NCI-H524 treated with DMSO at 0.1 percent for 48 hours (cell line): ENCODE measurements at regions not wholly inside any gene's neighbourhood (a gene's known extent, or its start where the extent isn't known, plus 50 kb on each side); places are given as distances from the start of the nearest gene placed in this dataset.
"Not testable (repeated sequence)": the region's sequence is repeated elsewhere in the genome, so short reads cannot be mapped to it uniquely, and the experiment has no call there.

Source experiments
- DNase-seq: peaks from one replicate; lab custom pipeline; 2025; lab: John Stamatoyannopoulos, UW

DNA sequence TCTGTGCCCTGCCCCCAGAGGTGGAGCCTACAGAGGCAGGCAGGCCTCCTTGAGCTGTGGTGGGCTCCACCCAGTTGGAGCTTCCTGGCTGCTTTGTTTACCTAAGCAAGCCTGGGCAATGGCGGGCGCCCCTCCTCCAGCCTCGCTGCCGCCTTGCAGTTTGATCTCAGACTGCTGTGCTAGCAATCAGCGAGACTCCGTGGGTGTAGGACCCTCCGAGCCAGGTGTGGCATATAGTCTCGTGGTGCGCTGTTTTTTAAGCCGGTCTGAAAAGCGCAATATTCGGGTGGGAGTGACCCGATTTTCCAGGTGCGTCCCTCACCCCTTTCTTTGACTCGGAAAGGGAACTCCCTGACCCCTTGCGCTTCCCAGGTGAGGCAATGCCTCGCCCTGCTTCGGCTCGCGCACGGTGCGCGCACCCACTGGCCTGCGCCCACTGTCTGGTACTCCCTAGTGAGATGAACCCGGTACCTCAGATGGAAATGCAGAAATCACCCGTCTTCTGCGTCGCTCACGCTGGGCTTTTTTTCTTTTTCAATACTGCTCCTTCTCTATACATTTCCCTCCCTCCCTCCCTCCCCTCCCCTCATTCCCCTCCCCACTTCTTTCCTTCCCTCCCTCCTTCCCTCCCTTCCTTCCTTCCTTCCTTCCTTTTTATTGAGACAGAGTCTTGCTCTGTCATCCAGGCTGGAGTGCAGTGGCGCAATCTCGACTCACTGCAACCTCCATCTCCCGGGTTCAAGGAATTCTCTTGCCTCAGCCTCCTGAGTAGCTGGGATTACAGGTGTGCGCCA, 197.1 kb upstream of the TBL1XR1 start:
- DNase-seq: not testable (repeated sequence)

DNA sequence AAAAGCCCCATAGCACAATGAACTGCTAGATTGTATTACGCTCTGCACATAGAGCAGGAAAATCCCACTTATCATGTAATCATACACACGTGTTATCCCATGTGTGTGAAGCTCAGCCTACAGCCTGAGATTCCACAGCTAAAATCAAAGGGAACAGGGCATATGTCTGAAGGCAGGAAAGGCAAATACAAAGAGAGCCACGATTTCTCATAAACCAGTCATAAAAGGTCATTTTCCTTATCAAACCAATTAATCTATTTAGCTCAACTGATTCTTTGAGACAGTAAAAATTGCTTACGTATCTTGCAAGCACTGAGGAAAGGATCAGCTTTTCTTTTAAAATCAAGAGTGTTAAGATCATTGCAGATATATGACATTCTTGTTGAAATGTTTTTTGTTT, 199.5 kb upstream of the TBL1XR1 start:
- no peak for DNase-seq

DNA sequence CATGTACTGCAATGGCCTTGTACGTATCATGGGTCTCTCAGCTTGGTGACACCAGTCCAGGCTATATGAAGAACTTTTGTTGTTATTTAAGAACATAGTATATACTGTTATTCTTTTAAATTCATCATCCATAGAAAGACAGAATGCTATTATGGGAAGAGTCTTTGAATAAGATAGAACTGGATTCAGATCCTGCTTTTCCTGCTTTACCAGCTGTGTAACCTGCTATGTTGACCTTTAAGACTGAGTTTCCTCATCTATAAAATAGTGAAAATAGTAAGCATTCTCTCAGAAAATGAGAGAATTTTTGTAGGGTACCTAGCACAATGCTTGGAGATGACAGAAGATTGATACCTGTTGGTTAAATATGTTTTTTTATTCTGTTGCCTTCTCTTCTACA, 204.1 kb upstream of the TBL1XR1 start:
- no peak for DNase-seq

DNA sequence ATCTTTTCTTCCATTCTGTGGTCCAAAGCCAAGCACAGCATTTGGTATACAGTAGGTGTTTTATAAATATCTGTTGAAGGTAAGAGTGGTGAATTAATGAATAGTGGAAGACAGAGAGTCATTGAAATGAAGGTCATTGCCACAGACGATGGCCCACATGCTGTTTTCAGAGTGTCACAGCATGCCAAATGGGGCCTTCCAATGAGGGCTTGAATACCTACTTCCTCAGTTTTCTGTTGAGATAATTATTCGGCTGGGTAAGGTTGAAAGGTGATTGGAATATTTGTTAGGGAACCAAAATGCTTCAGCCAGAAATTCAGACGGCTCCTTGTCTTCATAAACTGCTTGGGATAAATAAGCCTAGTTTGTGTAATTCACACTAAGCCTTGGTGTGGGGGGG, 205.3 kb upstream of the TBL1XR1 start:
- DNase-seq: no peak

DNA sequence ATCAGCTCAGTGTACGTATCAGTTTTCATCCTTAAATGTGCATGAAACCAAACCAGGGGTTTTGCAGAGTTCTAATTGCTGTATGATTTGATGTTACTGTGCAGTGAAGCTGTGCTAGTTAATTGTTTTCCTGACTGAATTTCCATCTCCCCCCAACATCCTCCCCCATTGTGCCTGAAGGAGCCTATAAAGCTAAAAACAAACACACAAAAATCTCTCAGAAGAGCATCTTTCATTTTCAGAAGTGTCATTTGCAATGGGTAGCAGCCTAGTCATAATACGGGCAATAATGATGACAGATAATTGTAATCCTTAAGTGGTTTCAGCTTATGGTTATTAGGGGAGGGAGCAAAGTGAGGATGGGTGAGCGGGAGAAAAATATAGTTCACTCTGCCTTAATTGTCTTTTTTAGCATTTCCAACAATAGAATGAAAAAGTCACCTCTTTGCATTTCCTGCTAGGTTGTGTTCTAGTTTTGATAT, 207.9 kb upstream of the TBL1XR1 start:
- DNase-seq: peak; percentile 46

DNA sequence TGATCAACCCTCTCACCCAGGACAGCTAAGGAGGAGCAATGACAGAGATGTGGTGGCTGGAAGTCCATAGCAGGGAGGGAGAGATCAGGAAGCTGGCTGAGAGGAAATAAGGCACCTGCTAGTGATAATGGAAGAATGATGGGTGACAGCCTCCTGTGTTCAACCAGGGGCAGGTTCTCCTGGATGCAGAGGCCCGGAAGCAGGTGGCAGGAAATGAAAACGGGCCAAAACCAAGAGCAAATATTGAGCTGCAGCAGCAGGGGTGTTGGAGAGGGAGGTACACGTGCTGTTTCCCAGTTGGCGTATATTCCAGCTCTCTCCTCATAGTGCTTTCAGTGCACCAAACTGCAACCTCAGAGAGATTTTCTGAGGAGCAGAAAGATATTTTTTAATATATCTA, 213.4 kb upstream of the TBL1XR1 start:
- no peak for DNase-seq

DNA sequence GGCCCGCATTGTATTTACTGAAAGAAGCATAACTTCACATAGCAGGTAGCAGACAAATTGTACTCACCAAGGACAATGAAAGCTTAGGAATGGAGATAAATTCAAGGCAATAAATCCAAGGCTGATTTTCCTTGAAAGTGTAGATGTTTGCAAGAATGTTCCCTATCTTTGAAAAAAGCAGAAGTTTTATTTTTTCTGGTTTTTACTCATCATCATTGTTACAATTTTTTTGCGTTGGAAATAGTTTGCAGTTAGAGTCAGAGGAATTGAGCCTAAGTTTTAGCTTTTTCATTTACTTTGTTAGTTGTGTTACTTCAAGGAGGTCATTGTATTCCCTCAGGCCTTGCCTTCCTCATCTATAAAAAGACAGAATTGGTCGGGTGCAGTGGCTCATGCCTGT, 213.9 kb upstream of the TBL1XR1 start:
- no peak for DNase-seq

DNA sequence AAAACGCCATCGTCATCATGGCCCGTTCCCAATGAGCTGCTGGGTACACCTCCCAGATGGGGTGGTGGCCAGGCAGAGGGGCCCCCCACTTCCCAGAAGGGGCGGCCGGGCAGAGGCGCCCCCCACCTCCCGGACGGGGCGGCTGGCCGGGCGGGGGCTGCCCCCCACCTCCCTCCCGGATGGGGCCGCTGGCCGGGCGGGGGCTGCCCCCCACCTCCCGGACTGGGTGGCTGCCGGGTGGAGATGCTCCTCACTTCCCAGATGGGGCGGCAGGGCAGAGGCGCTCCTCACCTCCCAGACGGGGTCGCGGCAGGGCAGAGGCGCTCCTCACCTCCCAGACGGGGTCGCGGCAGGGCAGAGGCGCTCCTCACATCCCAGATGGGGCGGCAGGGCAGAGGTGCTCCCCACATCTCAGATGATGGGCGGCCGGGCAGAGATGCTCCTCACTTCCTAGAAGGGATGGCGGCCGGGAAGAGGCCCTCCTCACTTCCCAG, 215.4 kb upstream of the TBL1XR1 start:
- not testable (repeated sequence) for DNase-seq

DNA sequence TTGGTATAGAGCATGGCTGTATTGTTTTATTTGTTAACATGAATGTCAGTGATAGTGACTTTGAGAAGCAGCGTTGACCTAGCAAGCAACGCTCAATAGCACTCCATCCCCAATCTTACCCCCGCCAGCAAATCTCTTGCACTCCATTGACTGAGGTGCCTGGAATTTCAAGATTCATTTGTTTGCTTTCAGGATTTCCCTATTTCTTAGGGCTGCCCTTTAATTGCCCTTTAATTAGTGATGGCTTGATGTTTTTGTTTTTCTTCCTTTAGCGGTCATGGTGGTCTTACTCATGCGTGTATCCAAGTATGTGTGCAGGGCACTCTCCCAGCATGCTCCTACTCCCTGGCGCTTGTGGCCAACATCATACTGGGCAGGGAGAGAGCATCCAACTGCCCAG, 216.8 kb upstream of the TBL1XR1 start:
- no peak for DNase-seq

DNA sequence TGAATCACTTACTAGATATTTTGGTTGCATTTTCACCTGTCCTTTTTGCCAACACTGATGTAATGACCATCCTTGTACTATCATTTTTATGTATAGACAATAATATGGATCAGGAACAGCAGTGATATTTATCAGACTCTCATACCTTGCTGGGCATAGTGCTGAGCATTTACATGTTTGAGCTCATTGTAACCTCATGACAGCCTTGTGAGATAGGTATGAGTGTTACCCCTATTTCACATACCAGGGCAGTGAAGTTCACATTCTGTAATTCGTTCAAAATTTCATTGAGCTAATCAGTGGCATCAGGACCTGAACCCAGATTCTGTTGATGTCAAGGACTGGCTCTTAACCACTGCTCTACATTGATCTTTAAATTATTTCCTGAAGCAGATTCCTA, 221.5 kb upstream of the TBL1XR1 start:
- DNase-seq: no peak

DNA sequence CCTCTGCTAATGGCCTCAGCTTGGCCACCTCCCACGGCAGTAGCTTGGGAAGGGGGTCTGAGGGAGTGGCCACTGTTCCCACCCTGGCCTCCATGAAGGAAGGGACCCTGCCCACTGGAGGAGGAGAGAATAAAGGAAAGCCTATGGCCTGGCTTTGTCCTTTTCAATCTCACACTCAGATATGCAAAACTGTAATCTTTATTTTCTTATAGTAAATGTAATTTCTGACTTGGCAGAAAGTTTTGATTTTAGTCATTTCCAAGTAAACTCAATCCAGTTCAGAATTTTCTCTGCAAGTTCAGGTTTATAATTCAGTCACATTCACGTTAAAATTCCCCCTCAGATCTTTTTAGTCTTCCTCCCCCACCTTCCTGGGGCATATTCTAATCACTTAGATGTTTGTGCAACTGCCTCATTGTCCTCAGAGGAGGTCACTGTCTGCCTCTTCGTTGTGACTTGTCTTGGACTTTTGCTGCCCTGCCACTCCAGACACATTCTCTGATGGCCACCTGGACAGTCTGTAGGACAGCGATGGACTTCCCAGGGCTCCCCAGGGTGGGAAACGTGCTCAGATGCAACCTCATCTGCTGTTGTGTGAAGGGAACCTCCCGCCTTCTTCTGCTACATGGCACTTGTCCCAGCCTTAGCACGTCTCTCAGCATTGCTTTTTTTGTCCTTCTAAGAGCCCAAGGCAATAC, 222.8 kb upstream of the TBL1XR1 start:
- DNase-seq: no peak

DNA sequence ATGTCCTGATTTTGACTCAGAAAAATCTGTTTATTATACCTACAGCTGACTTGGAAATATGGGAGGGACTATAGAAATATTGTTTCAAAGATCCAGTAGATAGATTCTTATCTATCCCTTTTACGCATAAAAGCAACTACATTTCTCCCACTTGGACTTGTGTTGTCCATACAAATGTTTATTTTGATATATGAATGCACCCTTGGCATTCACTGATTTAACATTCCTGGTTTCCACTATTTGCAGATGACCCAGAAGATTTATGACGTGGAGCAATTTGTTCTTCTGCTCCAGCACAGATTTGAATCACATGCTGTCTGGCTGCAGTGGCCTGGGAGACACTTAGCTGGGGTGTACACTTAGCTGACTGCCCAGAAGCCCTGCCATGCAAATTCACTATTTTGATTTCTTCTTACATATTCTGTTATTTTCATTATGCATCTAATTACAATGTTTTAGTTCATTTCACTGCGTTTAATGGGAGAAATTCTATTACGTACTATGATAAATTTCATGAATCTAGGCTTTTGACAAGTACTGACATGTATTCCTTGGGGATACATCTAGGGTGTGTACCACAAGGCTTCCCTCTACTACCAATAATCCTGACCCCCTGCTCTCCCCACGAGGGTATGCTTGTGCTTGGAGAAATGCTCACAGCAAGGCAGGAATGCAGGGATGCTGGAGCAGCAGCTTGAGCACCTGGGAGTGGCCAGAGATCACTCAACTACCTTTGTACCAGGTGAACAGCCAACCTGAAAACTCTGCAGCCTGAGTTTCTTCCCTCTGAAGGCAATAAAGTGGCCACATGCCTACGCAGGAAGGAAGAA, 223.6 kb upstream of the TBL1XR1 start:
- DNase-seq: no peak

DNA sequence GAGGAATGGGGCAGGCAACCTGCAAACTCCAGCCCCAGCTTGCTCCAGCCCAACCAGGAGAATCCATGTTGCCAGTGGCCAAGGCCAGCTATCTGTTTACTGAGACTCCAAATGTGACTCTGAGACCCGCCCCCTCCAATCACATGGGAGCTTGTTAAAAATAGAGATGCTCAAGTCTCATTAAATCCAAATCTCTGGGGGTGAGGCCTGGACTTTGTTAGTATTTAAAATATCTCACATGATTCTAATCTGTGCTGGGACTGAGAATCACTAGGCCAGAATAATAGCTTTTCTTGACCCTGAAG, 224.2 kb upstream of the TBL1XR1 start:
- no peak for DNase-seq

DNA sequence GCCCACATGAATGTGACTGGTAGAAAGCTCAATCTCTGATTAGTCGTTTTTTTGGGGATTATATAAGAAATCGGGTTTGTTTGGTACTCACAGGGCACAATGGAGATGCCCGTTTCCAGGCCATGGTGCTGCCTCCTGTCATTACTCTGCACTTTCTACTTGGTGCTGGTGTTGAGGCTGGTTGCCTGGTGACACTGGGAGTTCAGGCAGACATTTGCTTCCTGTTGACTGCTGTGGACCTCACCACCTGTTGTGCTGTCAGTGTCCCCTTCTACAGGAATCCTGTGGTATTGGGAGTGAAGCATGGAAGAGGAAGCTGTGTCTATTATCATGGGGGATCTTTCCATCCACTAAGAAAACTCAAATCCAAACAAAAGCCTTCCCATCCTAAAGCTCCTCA, 227.2 kb upstream of the TBL1XR1 start:
- DNase-seq: no peak

DNA sequence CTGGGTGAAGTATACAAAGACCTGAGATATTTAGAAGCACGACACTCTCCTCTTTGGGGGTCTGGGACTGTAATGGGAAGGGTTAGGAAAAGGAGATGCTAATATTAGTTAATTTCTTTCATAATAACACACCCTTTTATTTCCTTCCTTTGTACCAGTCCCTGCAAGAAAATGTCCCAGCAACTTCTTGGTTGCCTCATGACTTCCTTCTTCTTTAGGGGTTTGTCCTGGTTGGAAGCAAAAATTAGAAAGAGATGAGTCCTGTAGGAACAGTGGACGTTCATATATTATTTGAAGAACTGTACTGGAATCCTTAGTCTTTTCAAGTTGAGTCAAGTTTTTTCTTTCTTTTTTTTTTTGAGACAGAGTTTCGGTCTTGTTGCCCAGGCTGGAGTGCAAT, 227.8 kb upstream of the TBL1XR1 start:
- DNase-seq: no peak

DNA sequence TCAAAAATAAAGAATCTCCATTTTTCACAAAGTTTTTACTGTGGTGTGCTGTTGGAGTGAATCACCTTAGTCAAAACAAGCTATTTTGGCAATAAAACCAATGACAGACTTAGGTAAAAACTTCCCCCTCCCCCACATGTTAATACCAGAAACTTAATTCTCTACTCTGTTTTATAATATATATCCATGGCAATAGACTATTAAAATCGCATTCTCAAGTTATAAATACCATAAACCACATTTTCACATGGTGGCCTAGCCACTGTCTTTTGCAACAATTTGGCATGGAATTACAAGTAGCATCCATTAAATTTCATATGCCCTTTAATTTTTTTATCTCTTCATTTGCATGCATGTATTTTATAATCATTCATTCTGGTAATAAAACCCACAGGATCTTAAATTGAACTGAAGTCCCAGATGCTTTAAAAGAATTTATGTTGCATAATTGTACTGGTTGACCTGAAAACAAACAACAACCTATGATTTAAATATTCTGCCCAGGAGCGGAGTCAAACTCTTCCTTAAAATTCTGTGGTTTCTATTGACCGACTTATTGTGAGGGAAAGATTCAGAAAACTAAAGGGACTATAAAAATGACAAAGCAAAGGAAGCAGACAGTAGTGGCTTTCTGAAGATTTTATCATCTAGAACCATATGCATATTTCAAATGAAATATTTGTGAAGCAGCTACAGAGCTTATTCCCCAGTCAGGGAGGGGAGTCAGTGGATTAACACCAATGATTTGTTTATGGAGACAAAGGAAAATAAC, 229.0 kb upstream of the TBL1XR1 start:
- no peak for DNase-seq

DNA sequence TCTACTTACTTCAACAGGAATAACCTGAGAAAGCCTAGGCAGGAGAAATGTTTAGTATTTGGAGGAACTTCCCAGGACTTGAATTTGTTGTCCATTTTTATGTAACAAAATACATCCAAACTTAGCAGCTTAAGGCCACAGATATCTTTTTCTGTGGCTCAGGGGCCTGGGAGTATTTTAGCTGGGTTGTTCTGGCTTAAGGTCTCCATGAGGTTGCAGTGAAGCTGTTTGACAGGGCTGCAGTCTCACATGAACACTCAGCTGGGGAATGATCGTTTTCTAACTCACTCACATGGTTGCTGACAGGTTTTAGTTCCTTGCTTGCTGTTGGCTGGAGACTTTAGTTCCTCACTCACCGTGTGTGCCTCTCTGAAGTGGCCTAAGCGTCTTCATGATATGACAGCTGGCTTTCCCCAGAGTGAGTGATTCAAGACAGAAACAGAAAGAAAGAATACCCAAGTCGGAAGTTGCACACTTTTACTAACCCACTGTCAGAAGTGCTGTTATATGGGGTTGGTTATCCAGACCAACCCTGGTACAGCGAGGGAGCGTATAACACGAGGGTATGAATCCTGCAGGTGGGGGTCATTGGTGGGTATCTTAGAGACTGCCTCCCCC, 229.7 kb upstream of the TBL1XR1 start:
- no peak for DNase-seq

DNA sequence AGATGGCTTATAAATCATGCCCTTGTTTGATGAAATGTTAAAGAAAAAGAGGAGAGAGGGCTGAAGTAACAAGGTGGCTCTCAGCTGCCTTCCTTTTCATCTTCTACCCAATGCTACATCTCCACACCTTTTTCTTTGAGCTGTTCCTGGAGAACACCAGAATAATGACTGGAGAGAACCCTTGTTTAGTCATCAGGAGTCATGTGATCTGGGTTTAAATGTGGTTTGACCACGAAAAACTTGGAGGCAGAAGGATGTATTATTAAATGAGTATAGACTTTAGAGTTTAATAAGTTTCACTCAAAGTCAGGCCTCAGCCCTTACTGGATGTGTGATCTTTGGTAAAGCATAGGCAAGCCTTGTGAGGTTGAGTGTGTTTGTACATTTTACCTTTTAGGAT, 230.3 kb upstream of the TBL1XR1 start:
- DNase-seq: no peak

DNA sequence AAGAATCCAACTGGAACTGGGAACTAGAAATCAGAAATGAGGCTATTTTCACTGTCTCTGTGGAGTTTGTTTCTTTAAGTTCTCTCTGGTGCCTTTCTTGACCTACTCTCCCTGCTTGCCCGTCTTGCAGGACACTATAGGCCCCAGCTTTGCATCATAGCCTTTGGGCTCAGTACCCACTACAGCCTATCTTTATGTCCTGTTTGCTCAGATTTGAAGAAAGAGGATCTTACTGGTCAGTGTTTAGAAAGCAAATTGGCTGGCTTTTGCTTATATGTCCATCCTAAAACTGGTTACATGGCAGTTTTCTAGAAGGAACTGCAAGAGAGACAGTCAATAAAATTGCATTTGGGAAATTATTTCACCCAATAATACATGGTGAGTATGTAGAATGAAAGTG, 231.8 kb upstream of the TBL1XR1 start:
- no peak for DNase-seq

DNA sequence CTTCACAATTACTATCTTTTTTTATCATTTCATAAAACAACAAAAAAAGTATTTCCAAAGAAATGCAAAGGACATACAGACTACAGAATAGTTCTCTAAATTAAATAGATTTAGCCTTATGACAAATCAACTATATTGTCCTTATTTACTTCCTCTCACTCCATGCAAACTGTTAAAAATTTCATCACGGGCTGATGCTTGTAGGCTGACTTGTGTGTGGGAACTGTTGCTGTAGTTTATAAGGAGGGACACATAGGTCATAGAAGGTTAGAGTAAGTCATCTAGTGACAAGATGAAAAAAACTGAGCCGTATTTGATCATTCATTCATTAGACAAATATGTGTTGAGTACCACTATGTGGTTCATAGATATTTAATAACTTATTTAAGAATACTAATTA, 232.5 kb upstream of the TBL1XR1 start:
- DNase-seq: no peak

DNA sequence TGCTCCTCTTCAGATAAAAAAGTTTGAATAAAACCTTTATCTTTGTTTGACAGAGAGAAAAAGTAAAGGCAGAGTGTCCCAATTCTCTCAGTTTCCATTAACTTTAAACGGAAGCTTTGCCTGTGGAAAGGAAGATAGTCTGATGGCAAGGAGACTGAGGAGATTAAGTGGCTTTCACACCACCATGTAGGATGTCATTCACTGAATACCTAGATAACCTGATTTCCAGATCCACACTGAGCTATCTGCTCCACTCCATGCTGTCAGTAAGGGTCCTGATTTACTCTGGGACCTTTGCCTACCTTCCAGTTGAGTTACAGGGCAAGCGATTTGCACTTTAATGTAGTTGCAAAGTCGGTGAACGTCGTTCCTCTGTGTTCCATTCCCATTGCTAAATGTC, 233.4 kb upstream of the TBL1XR1 start:
- no peak for DNase-seq
